Right lobe of liver (tissue), 4 donors: ENCODE measurements at regions not wholly inside any gene's neighbourhood (a gene's known extent, or its start where the extent isn't known, plus 50 kb on each side); places are given as distances from the start of the nearest gene placed in this dataset.

Experiments used
- POLR2A ChIP-seq: fragments of 450-650 bp; IDR thresholded peaks from one replicate; pipeline ENCODE4 v1.6.1; 2017; ENCODE audit warnings: antibody characterized with exemption, mild to moderate bottlenecking
- TF ChIP-seq, protein P1 (sequence below), 4 donors: fragments of 200-600 bp in 3 of 4; fragments of 450-650 bp in 1 of 4; IDR thresholded peaks; one replicate each; pipeline versions ENCODE4 v1.5.1 to v1.8.0; 2016 to 2022; ENCODE audit warnings: antibody characterized with exemption in 4 of 4, mild to moderate bottlenecking in 2 of 4
- donor health status: DM: no; HTN: no; CAD: no.
- donor health status: DM: no; HTN: no; CAD: no.
- donor health status: DM: no; HTN: yes; CAD: no.

GRCh38 chr10:118116362-118116714 lies 69.6 kb upstream of the RAB11FIP2 start:
- TF ChIP-seq, protein P1, sequence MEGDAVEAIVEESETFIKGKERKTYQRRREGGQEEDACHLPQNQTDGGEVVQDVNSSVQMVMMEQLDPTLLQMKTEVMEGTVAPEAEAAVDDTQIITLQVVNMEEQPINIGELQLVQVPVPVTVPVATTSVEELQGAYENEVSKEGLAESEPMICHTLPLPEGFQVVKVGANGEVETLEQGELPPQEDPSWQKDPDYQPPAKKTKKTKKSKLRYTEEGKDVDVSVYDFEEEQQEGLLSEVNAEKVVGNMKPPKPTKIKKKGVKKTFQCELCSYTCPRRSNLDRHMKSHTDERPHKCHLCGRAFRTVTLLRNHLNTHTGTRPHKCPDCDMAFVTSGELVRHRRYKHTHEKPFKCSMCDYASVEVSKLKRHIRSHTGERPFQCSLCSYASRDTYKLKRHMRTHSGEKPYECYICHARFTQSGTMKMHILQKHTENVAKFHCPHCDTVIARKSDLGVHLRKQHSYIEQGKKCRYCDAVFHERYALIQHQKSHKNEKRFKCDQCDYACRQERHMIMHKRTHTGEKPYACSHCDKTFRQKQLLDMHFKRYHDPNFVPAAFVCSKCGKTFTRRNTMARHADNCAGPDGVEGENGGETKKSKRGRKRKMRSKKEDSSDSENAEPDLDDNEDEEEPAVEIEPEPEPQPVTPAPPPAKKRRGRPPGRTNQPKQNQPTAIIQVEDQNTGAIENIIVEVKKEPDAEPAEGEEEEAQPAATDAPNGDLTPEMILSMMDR (IDR thresholded peaks at IDR 0.05), result no peak
- TF ChIP-seq POLR2A, result no peak
